Choroid plexus epithelial cell (primary cell): ENCODE measurements at regions not wholly inside any gene's neighbourhood (a gene's known extent, or its start where the extent isn't known, plus 50 kb on each side); places are given as distances from the start of the nearest gene placed in this dataset.

Experiments
- DNase-seq: peaks from one replicate; pipeline ENCODE4 v3.0.0-alpha.2; 2010; ENCODE audit warnings: low read depth
- H3K4me3 ChIP-seq: 2 replicates; pipeline ENCODE4 v1.5.1; 2011; ENCODE audit warnings: low read depth, mild to moderate bottlenecking, control low read depth, low read length, moderate library complexity
- CTCF ChIP-seq: conservative IDR thresholded peaks from 2 replicates; pipeline ENCODE4 v1.5.1; 2011; ENCODE audit warnings: low read depth, mild to moderate bottlenecking, control low read depth, inconsistent platforms, low read length, moderate library complexity

GRCh38 chr3:63762180-63762579 lies 56.9 kb upstream of the C3orf49 start:
- no peak overlapping the region for H3K4me3 ChIP-seq
- TF ChIP-seq CTCF, result no peak
- no peak for DNase-seq

- DNase-seq, result peak; percentile 3
- no peak for TF ChIP-seq CTCF
- H3K4me3 ChIP-seq, result no peak overlapping the region
Measured at GRCh38 chr3:63762934-63763550, 56.1 kb upstream of the C3orf49 start.

- no peak overlapping the region for H3K4me3 ChIP-seq
- no peak for TF ChIP-seq CTCF
- DNase-seq, result no peak
Measured at GRCh38 chr3:63764511-63764910, 54.6 kb upstream of the C3orf49 start.

- no peak overlapping the region for H3K4me3 ChIP-seq
- no peak for TF ChIP-seq CTCF
- no peak for DNase-seq
Measured at GRCh38 chr3:63766261-63766660, 52.8 kb upstream of the C3orf49 start.

GRCh38 chr3:63768386-63768785 lies 50.7 kb upstream of the C3orf49 start:
- no peak for DNase-seq
- H3K4me3 ChIP-seq, result no peak overlapping the region
- TF ChIP-seq CTCF, result no peak

- DNase-seq, result no peak
- no peak overlapping the region for H3K4me3 ChIP-seq
- TF ChIP-seq CTCF, result no peak
Measured at GRCh38 chr3:63768888-63769287, 50.2 kb upstream of the C3orf49 start.
